Esophagus muscularis mucosa (tissue), 3 donors: ENCODE measurements at regions not wholly inside any gene's neighbourhood (a gene's known extent, or its start where the extent isn't known, plus 50 kb on each side); places are given as distances from the start of the nearest gene placed in this dataset.

Source experiments
- CTCF ChIP-seq, 3 experiments: fragments of 200-600 bp in 2 of 3; fragments of 450-650 bp in 1 of 3; sonication (generic) in 2 of 3; IDR thresholded peaks; one replicate each; pipeline ENCODE4 v1.5.1; 2017 to 2019; ENCODE audit warnings: antibody characterized with exemption in 3 of 3, mild to moderate bottlenecking in 2 of 3, moderate library complexity in 1 of 3
- POLR2A ChIP-seq: fragments of 450-650 bp; IDR thresholded peaks from one replicate; pipeline ENCODE4 v1.6.1; 2017; ENCODE audit warnings: antibody characterized with exemption, moderate library complexity, mild to moderate bottlenecking, low read depth

GRCh38 chr22:47409539-47410275 lies 647.3 kb downstream of the TBC1D22A start:
- TF ChIP-seq CTCF (IDR thresholded peaks at IDR 0.05) (no peak), POLR2A (no peak)
